AG10803 (cell line): ENCODE measurements at regions not wholly inside any gene's neighbourhood (a gene's known extent, or its start where the extent isn't known, plus 50 kb on each side); places are given as distances from the start of the nearest gene placed in this dataset.

Source experiments
- DNase-seq: peaks from one replicate; pipeline ENCODE4 v3.0.0; 2010; ENCODE audit warnings: low read depth
- H3K4me3 ChIP-seq: 2 replicates; pipeline ENCODE4 v1.5.1; 2011; ENCODE audit warnings: mild to moderate bottlenecking, low read length, control low read depth
- CTCF ChIP-seq: conservative IDR thresholded peaks from 2 replicates; pipeline ENCODE4 v1.5.1; 2011; ENCODE audit warnings: mild to moderate bottlenecking, low read length, control low read depth, inconsistent platforms

- no peak overlapping the region for H3K4me3 ChIP-seq
- DNase-seq, result no peak
- no peak for TF ChIP-seq CTCF
These were observed 70.2 kb upstream of the MAOA start for GRCh38 chrX:43585922-43586321.

GRCh38 chrX:43586830-43587229 lies 69.3 kb upstream of the MAOA start:
- no peak for DNase-seq
- no peak overlapping the region for H3K4me3 ChIP-seq
- no peak for TF ChIP-seq CTCF

- TF ChIP-seq CTCF, result no peak
- no peak overlapping the region for H3K4me3 ChIP-seq
- no peak for DNase-seq
These were observed 66.4 kb upstream of the MAOA start for GRCh38 chrX:43589735-43590134.

- H3K4me3 ChIP-seq, result no peak overlapping the region
- no peak for DNase-seq
- no peak for TF ChIP-seq CTCF
These were observed 65.9 kb upstream of the MAOA start for GRCh38 chrX:43590150-43590549.

GRCh38 chrX:43592597-43592996 lies 63.5 kb upstream of the MAOA start:
- no peak for DNase-seq
- no peak for TF ChIP-seq CTCF
- no peak overlapping the region for H3K4me3 ChIP-seq

GRCh38 chrX:43595931-43596330 lies 60.2 kb upstream of the MAOA start:
- no peak for DNase-seq
- no peak overlapping the region for H3K4me3 ChIP-seq
- no peak for TF ChIP-seq CTCF

GRCh38 chrX:43604753-43605152 lies 51.3 kb upstream of the MAOA start:
- TF ChIP-seq CTCF, result no peak
- no peak overlapping the region for H3K4me3 ChIP-seq
- DNase-seq, result no peak
